SK-N-SH (cell line): ENCODE measurements at regions not wholly inside any gene's neighbourhood (a gene's known extent, or its start where the extent isn't known, plus 50 kb on each side); places are given as distances from the start of the nearest gene placed in this dataset.

Source experiments
- CTCF ChIA-PET: fragments of 300-600, 350-600 bp; formaldehyde crosslinking; extraction: SDS; loops from one replicate; lab custom pipeline; 2021; lab: Yijun Ruan, JAX
- POLR2A ChIA-PET: fragments of 350-600 bp; sonication (Branson Sonifier 250); formaldehyde crosslinking; extraction: SDS; loops from one replicate; lab custom pipeline; 2020; ENCODE audit warnings: antibody characterized with exemption, inconsistent platforms; lab: Yijun Ruan, JAX
- DNase-seq: peaks from one replicate; pipeline ENCODE4 v3.0.0; 2012
- H2AFZ ChIP-seq: fragments of 200-600 bp; sonication (generic); 2 replicates; pipeline ENCODE4 v1.8.1; 2016; ENCODE audit warnings: antibody characterized with exemption, mild to moderate bottlenecking, low read depth
- H3F3A ChIP-seq: fragments of 200-600 bp; sonication (generic); replicated peaks from 2 replicates; pipeline ENCODE3; 2016; ENCODE audit warnings: antibody characterized with exemption, mild to moderate bottlenecking; ENCODE audit not compliant: insufficient read depth
- H3K27ac ChIP-seq, 2 experiments: fragments of 200-500 bp in 1 of 2; fragments of 200-600 bp in 1 of 2; sonication (Bioruptor generic) in 1 of 2; sonication (generic), shearing (Covaris generic) in 1 of 2; 2 replicates each; pipeline versions ENCODE4 v1.5.1 to v1.6.1; 2014 to 2016; ENCODE audit warnings: low read depth in 2 of 2, inconsistent platforms in 1 of 2, low read length in 1 of 2, mild to moderate bottlenecking in 1 of 2, mixed read lengths in 1 of 2
- H3K27me3 ChIP-seq: fragments of 200-600 bp; sonication (generic), shearing (Covaris generic); 2 replicates; pipeline ENCODE4 v1.6.1; 2016; ENCODE audit warnings: mixed run types; ENCODE audit not compliant: insufficient read depth
- H3K36me3 ChIP-seq, 2 experiments: fragments of 200-500 bp in 1 of 2; fragments of 200-600 bp in 1 of 2; sonication (Bioruptor generic) in 1 of 2; sonication (generic) in 1 of 2; replicated peaks in 1 of 2; 2 replicates each; pipeline versions ENCODE3 to v1.5.1; 2014 to 2016; ENCODE audit warnings: low read length in 1 of 2, mild to moderate bottlenecking in 1 of 2; ENCODE audit not compliant: insufficient read depth in 2 of 2, control insufficient read depth in 1 of 2
- H3K4me1 ChIP-seq, 2 experiments: fragments of 200-500 bp in 1 of 2; fragments of 200-600 bp in 1 of 2; sonication (Bioruptor generic) in 1 of 2; sonication (generic), shearing (Covaris generic) in 1 of 2; 2 replicates each; pipeline versions ENCODE4 v1.5.1 to v1.6.1; 2014 to 2016; ENCODE audit warnings: low read depth in 1 of 2, low read length in 1 of 2, mixed run types in 1 of 2; ENCODE audit not compliant: insufficient read depth in 2 of 2, control insufficient read depth in 1 of 2
- H3K4me2 ChIP-seq: fragments of 200-600 bp; sonication (generic), shearing (Covaris generic); 2 replicates; pipeline ENCODE4 v1.6.1; 2017; ENCODE audit warnings: mixed run types
- H3K4me3 ChIP-seq, 2 experiments: fragments of 200-500 bp in 1 of 2; fragments of 200-600 bp in 1 of 2; sonication (Bioruptor generic) in 1 of 2; sonication (generic), shearing (Covaris generic) in 1 of 2; 2 replicates each; pipeline versions ENCODE4 v1.5.1 to v1.8.1; 2014 to 2016; ENCODE audit warnings: low read depth in 2 of 2, inconsistent platforms in 1 of 2, low read length in 1 of 2, mild to moderate bottlenecking in 1 of 2, mixed read lengths in 1 of 2, moderate library complexity in 1 of 2
- H3K79me2 ChIP-seq: fragments of 200-600 bp; sonication (generic); 2 replicates; pipeline ENCODE4 v1.8.1; 2017; ENCODE audit warnings: mild to moderate bottlenecking; ENCODE audit not compliant: insufficient read depth
- H3K9ac ChIP-seq: fragments of 200-600 bp; sonication (generic); 2 replicates; pipeline ENCODE4 v1.6.1; 2017; ENCODE audit warnings: mixed run types
- H3K9me2 ChIP-seq: fragments of 200-600 bp; sonication (generic); 2 replicates; pipeline ENCODE4 v1.6.1; 2017; ENCODE audit warnings: mixed run types
- H3K9me3 ChIP-seq: fragments of 200-600 bp; sonication (generic); 2 replicates; pipeline ENCODE4 v1.6.1; 2017; ENCODE audit warnings: mixed run types, mild to moderate bottlenecking, moderate library complexity
- H4K20me1 ChIP-seq: fragments of 200-600 bp; sonication (generic); 2 replicates; pipeline ENCODE4 v1.6.1; 2017; ENCODE audit warnings: mild to moderate bottlenecking, mixed run types; ENCODE audit not compliant: insufficient read depth
- CHD2 ChIP-seq: fragments of 150-350 bp; IDR thresholded peaks from 2 replicates; pipeline ENCODE4 v1.6.1; 2018; ENCODE audit warnings: low read length; ENCODE audit not compliant: partially characterized antibody
- ELF1 ChIP-seq: IDR thresholded peaks from 2 replicates; pipeline ENCODE4 v1.4.0; 2012
- EP300 ChIP-seq, 2 experiments: IDR thresholded peaks; 2 replicates each; pipeline versions ENCODE4 v1.4.0 to v1.6.1; 2012; ENCODE audit warnings: borderline replicate concordance in 1 of 2, low read depth in 1 of 2, low read length in 1 of 2
- EZH2phosphoT487 ChIP-seq: fragments of 200-600 bp; sonication (generic); IDR thresholded peaks from 2 replicates; pipeline ENCODE4 v1.6.1; 2017; ENCODE audit warnings: low read depth, mixed run types, mild to moderate bottlenecking, antibody characterized with exemption, moderate library complexity, borderline replicate concordance
- FOXJ3 ChIP-seq: sonication (generic); formaldehyde crosslinking; IDR thresholded peaks from 2 replicates; pipeline ENCODE4 v1.5.1; 2020; ENCODE audit warnings: mild to moderate bottlenecking, missing genetic modification reagents
- GABPA ChIP-seq: IDR thresholded peaks from 2 replicates; pipeline ENCODE4 v1.4.0; 2012; ENCODE audit warnings: low read depth, mild to moderate bottlenecking
- GATA2 ChIP-seq: sonication (generic); formaldehyde crosslinking; IDR thresholded peaks from 2 replicates; pipeline ENCODE4 v1.5.0; 2020; ENCODE audit warnings: mild to moderate bottlenecking, missing genetic modification reagents
- IRF3 ChIP-seq: fragments of 150-350 bp; IDR thresholded peaks from 2 replicates; pipeline ENCODE4 v1.6.1; 2016; ENCODE audit warnings: mild to moderate bottlenecking, low read depth, low read length
- MAX ChIP-seq: IDR thresholded peaks from 2 replicates; pipeline ENCODE4 v1.4.0; 2012; ENCODE audit warnings: low read depth
- MEF2A ChIP-seq: IDR thresholded peaks from 2 replicates; pipeline ENCODE4 v1.4.0; 2012; ENCODE audit warnings: low read depth, borderline replicate concordance
- MXI1 ChIP-seq: IDR thresholded peaks from 2 replicates; pipeline ENCODE4 v1.6.1; 2012; ENCODE audit warnings: mild to moderate bottlenecking, low read depth, low read length, improper control_type of control experiment
- NFIC ChIP-seq: IDR thresholded peaks from 2 replicates; pipeline ENCODE4 v1.4.0; 2012; ENCODE audit warnings: borderline replicate concordance
- NRF1 ChIP-seq: IDR thresholded peaks from 2 replicates; pipeline ENCODE4 v1.6.1; 2012; ENCODE audit warnings: low read depth, mild to moderate bottlenecking, low read length
- POLR2AphosphoS5 ChIP-seq: IDR thresholded peaks from 2 replicates; pipeline ENCODE4 v1.6.1; 2012; ENCODE audit warnings: low read depth, low read length
- SIN3A ChIP-seq: IDR thresholded peaks from 2 replicates; pipeline ENCODE4 v1.6.1; 2012; ENCODE audit warnings: low read depth, mild to moderate bottlenecking, low read length, moderate library complexity, borderline replicate concordance
- TAF1 ChIP-seq: IDR thresholded peaks from 2 replicates; pipeline ENCODE4 v1.6.1; 2012; ENCODE audit warnings: low read depth, mild to moderate bottlenecking, low read length, moderate library complexity, borderline replicate concordance
- TCF12 ChIP-seq: IDR thresholded peaks from 2 replicates; pipeline ENCODE4 v1.4.0; 2012
- TEAD4 ChIP-seq: IDR thresholded peaks from 2 replicates; pipeline ENCODE4 v1.4.0; 2012; ENCODE audit warnings: mild to moderate bottlenecking, borderline replicate concordance; ENCODE audit not compliant: insufficient read depth
- USF2 ChIP-seq: fragments of 150-350 bp; IDR thresholded peaks from 2 replicates; pipeline ENCODE4 v1.6.1; 2017; ENCODE audit warnings: antibody characterized with exemption, low read length, low read depth, borderline replicate concordance
- YY1 ChIP-seq: IDR thresholded peaks from 2 replicates; pipeline ENCODE4 v1.4.0; 2012; ENCODE audit warnings: low read depth, mild to moderate bottlenecking
- WGBS: methylation state at CpG from one replicate; pipeline ENCODE4 v1.1.6; 2017; ENCODE audit warnings: low lambda C conversion rate; 5-methylcytosine and 5-hydroxymethylcytosine counted together

DNA sequence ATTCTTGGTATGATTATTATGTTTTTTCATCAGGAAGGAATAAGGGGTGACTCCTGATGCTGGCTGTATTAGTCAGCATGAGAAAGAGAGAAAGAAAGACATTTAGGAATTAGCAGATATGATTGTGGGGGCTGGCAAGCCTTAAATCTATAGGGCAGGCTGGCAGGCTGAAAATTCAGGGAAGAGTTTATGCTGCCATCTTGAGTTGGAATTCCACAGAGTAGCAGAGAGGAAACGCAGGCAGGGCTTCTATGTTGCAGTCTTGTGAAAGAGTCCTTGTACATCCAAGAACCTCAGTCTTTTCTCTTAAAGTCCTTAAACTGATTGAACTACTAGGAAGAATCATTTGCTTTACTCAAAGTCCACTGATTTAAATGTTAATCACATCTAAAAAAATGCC, 262.7 kb upstream of the SLC10A2 start:
- Histone ChIP-seq H3K4me1 (peaks cover 0 to 5% of the 10 kb centered on the region in 2 experiments; a peak in 1 of 4 replicates), H3K27me3 (no peaks in the 10 kb centered on the region), H2AFZ (no peak overlapping the region), H4K20me1 (no peaks in the 10 kb centered on the region), H3K4me2 (no peak overlapping the region), H3K9ac (no peak overlapping the region)
- no peak for TF ChIP-seq ELF1
- no peak for TF ChIP-seq TCF12
- TF ChIP-seq POLR2AphosphoS5: no peak
- TF ChIP-seq FOXJ3 (CRISPR knock-in tag): no peak
- no peak for TF ChIP-seq USF2
- no peak for TF ChIP-seq IRF3
- TF ChIP-seq YY1: no peak
- no peak for TF ChIP-seq EP300 (IDR thresholded peaks at IDR 0.05; ENCODE audit: borderline replicate concordance in 1 of 2, low read depth in 1 of 2, low read length in 1 of 2)
- no peak for TF ChIP-seq MEF2A
- no peak for TF ChIP-seq SIN3A
- TF ChIP-seq TAF1: no peak
- TF ChIP-seq EZH2phosphoT487: no peak
- TF ChIP-seq TEAD4: no peak
- no peak for TF ChIP-seq NRF1
- no peak for TF ChIP-seq MAX
- TF ChIP-seq GABPA: no peak
- TF ChIP-seq NFIC: no peak
- no peak for TF ChIP-seq CHD2
- no peak for TF ChIP-seq MXI1
- no peak for TF ChIP-seq GATA2 (CRISPR knock-in tag)
- TF ChIP-seq, all 33 proteins: peak for 0
- H3K27ac ChIP-seq: no peak overlapping the region
- POLR2A ChIA-PET: no interaction called here
- H3K4me3 ChIP-seq: no peak overlapping the region
- H3K79me2 ChIP-seq: no peaks in the 10 kb centered on the region
- no peaks in the 10 kb centered on the region for H3K9me2 ChIP-seq
- no peaks in the 10 kb centered on the region for H3K9me3 ChIP-seq
- no peaks in the 10 kb centered on the region for H3K36me3 ChIP-seq
- H3F3A ChIP-seq: no peaks in the 10 kb centered on the region
- WGBS: 45% methylated on average over 1 of the region's 1 CpG
- DNase-seq: no peak
- CTCF ChIA-PET: interaction anchor here (0.6 kb wide), 1 partner anchor 1167 kb away, joined by 3 read pairs; no protein-coding TSS in a partner anchor
